C4-2B (cell line): ENCODE measurements at regions not wholly inside any gene's neighbourhood (a gene's known extent, or its start where the extent isn't known, plus 50 kb on each side); places are given as distances from the start of the nearest gene placed in this dataset.

Experiments
- ZFX ChIP-seq: fragments of 450-650 bp; IDR thresholded peaks from 2 replicates; pipeline ENCODE4 v1.6.1; 2017
- TF ChIP-seq, protein P1 (sequence below): fragments of 450-650 bp; conservative IDR thresholded peaks from 2 replicates; pipeline ENCODE4 v1.5.1; 2017; ENCODE audit warnings: mild to moderate bottlenecking

DNA sequence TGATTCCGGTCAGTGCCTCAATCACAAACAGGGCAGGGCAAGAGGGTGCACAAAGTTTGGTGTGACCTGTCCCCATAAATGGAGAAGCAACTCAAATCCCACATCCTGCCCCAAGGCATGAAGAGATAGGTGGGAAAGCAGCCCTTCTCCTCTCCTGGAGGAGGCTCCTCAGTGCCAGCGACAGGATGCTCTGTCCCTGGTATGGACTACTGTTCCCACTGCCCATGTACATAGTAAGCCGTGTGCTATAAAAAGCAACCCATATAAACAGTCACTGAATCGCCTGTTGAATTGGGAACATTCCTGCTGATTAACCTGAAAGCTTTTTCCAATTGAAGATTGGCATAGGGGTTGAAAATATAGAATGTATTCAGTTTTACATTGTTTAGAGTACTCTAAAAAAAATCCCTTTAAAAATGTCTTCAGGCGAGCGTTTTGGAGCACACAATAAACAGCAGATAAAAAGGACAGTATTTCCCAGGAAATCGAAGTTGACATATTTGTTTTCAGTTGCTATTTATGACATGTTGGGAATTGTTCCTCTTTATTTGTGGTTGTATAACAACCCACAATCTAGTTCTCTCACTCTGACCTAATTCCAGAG lies 513.9 kb downstream of the DIRAS2 start:
- TF ChIP-seq, protein P1, sequence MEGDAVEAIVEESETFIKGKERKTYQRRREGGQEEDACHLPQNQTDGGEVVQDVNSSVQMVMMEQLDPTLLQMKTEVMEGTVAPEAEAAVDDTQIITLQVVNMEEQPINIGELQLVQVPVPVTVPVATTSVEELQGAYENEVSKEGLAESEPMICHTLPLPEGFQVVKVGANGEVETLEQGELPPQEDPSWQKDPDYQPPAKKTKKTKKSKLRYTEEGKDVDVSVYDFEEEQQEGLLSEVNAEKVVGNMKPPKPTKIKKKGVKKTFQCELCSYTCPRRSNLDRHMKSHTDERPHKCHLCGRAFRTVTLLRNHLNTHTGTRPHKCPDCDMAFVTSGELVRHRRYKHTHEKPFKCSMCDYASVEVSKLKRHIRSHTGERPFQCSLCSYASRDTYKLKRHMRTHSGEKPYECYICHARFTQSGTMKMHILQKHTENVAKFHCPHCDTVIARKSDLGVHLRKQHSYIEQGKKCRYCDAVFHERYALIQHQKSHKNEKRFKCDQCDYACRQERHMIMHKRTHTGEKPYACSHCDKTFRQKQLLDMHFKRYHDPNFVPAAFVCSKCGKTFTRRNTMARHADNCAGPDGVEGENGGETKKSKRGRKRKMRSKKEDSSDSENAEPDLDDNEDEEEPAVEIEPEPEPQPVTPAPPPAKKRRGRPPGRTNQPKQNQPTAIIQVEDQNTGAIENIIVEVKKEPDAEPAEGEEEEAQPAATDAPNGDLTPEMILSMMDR: no peak
- TF ChIP-seq ZFX: no peak
